GM21367 (cell line): ENCODE measurements at regions not wholly inside any gene's neighbourhood (a gene's known extent, or its start where the extent isn't known, plus 50 kb on each side); places are given as distances from the start of the nearest gene placed in this dataset.
A peak's percentile ranks its signal among the peaks of the same experiment; 100 is the strongest.

ENCODE experiments used
- ATAC-seq: cut with Tn5 transposase; IDR thresholded peaks from one replicate; pipeline ENCODE4 v1.9.1; 2021; ENCODE audit not compliant: unreplicated experiment

DNA sequence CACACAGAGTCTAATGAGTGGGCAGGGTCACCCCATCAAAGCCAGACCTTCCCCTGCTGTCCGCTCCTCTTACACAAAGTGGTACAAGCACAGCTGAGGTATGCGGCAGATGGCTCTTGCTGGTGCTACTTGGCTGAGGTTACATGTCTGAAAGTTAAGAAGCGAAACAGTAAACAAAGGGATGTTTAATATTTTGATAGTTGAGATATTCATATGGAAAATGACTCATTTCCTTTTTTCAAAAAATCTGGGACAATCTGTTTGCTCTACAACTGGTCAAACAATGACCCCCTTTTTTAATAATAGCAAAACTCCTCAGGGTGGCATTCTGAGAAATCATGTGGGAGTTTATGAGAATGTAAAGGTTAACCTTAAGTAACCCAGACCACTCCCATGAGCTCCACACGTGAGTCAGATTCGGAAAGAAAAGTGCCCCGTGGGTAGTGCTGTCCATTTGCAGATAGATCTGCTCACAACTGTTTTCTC lies 245.3 kb downstream of the TBXT start:
- no peak for ATAC-seq

DNA sequence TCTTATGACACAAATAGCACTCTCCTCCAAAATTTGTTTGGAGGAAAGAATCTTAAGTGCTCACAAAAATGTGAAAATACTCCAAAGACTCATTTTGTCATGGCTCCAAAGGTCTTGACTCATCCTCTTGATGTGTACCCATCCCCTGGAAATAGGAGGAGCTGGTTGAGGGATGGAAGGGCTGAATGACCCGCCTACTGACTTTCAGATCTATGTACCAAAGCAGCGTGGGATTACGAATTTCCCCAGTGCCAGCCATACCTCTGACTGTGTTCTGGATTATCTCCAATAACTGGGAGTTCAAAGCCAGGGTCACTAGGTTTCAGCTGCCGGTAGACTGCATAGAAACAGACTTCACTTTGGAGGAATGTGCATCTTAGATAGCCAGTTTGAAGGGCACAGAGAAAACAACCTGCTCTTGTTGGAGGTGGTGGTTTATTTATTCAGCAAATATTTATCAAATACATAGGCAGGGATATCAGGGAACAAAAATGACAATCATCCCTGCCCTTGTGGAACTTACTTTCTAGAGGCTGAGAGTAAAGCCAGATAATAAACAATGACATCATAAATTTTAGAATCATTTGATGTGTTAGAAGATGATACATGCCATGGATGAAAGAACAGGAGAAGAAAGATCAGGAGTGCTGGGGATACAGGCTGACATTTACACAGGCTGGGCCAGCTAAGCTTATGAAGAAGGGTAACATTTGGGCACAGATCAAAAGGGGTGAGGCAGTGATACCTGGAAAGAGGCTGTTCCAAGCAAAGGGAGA lies 246.6 kb downstream of the TBXT start:
- ATAC-seq: no peak

DNA sequence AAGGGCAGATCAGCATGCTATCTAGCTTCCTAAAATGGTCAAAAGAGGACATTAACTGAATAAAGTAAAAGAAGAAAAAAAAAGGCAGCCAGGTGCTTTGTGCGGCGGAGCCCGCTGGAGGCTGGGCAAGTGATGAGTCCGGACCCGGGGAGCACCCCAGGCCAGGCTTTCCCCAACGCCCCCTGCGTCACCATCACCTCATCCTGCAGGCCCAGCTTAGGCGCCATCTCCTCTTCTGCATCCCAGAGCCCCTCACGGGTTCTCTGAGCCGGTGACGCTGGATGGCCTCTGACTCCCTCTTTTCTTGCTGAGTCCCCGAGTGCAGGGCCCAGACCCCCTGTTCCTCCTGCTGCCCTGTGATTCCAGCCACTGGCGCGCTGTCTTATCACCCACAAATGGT lies 250.1 kb downstream of the TBXT start:
- ATAC-seq: no peak

DNA sequence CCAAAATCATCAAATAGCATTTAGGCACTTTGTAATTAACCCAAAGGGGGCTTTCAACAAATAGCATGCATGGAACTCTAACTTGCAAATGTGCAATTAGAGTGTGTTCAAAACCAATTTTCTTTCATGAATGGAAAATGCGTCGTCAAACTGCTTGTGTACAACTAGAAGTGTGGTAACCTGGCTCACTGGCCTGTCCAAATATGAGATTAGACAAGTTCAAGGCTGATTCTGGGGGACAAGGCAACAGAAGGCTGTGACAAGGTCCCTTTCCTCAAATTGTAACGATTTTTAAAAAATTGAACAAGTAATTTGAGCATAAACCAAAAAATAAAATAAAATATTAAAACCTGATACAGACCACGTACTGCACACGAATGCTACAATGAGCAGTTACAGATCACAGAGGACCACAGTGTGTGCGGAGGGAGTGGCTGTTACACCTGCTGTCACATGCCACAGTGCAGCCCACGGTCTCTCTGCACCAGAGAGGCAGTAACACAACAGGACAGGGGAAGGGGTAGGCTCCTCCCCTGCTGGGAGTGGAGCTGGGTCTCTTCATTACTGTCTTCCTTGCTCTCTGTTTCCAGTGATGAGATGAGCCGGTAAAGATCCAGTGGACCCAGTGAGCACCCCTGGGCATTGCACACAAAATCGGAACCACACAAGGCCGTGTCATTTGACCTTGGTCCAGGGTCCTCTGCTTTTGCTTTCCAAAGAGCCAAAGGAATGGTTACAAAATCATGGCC lies 252.2 kb upstream of the PDE10A start:
- no peak for ATAC-seq

DNA sequence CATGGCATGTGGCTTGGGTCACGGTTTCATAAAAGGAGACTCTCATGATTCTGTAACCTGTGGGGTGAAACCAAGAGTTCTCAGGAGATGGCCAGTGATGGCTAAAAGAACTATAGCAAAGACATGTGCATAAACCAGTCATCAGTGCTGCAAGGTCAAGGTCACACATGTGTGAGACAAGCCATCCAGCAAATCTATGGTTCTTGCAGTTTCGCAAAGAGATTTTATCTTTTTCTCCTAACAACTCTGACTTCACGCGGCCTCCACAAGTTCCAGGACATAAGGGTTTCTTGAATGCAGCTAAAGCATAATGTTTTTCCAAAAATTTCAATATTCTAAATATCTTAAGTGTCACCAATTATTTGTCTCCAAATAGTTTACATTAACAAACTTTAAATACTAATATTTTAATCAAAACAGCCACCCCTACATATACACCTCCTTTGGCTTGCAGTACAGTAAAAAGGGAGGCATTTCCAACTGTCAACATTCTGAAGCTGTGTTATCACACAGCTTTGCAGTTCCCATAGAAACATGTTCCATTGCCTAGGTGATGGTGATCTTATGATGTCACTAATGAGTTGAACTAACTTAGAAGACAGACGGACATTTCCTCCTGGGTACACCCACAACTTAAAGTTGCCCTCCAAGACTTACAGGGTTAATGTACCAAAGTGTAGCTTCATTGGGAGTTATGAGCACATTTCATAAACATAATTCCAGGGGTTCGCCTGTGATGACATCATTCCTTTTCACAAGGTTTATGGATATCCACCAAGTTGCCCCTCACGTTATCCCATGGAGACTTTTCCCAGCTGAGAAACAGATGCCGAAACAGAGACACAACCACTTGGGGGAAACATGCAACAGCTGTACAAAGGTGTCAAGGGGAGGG lies 250.9 kb upstream of the PDE10A start:
- no peak for ATAC-seq

DNA sequence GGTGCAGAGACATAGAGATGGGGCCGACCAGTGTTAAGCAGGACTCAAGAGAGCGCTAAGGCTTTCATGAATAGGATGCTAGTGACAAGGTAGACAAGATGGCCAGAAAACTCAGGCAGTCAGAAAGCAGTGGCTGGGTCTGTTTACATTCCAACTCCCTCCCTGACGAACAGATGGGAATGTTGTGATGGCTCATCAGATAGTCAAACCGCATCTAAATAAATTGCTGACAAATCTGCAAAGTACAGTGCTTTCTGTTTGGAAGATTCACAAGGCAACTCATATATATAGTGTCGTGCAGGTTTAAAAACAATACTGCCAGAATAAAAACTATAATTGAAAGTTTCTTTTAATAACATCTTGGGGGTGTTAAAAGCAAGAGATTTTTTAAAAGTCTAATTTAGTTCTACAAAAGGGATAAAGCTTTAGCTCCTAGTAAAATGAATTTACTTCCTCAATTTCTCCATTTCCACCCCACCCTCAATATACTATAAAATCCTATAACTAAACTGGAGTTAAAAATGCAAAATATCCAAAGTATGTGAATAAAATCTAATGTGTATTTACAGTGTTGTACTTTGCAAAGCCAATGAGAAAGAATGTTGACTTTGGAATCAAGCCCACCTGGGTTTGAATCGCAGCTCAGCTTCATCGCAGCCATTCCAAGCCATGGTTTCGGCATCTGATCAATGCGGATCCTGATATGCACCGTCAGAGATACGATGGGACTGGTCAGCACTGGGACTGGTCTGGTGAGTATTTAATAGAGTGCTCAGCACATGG lies 247.3 kb upstream of the PDE10A start:
- ATAC-seq: no peak

DNA sequence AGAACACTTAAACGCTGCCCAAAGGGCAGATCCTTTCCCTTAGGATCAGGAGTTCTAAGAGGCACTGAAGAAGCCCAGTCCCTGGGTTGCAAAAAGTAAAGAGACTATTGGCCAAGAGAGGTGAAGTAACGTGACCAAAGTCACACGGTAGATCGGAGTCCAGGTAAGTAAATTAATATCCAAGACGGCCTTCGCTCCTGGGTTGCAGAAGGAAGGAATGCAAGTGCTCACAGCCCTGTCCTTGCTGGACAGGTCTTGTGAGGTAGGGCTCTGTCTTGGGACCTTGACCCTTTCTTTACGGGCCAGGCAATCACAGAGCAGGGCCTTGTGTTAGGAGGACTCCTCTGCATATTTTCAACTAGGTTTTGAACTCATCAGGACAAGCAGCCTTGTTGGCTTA lies 243.7 kb upstream of the PDE10A start:
- ATAC-seq: no peak

DNA sequence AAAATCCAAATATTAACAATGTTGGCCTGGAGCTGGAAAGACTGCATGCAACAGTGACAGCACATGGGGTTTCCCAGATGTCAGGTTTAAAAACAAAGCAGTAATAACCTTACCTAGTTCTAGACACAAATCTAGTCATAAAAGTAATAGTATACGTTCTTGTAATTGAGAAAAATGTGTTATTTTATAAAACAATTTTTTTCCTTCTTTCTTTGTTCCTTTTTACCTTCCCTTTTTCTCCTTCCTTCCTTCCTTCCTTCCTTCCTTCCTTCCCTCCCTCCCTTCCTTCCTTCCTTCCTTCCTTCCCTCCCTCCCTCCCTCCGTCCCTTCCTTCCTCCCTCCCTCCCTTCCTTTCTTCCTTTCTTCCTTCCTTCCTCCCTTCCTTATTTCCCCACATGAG lies 242.7 kb upstream of the PDE10A start:
- ATAC-seq: no peak

DNA sequence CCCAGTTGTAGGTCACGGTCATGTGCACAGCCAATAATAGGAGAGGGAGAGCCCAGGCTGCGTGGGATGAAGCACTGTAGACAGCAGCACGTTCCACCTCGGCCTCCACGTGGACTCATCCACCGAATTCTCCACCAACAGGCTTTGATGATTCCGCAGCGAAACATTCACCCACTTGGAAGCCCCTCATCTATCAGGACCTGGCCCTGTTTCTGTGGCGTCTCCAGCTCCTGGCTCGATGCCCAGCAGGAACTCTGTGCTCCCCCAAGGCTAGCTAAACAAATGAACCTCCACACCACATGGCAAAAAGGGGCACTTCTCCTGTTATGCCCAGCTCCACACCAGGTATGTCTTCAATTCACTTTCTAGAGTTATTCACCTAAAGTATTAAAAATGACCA lies 237.9 kb upstream of the PDE10A start:
- no peak for ATAC-seq

DNA sequence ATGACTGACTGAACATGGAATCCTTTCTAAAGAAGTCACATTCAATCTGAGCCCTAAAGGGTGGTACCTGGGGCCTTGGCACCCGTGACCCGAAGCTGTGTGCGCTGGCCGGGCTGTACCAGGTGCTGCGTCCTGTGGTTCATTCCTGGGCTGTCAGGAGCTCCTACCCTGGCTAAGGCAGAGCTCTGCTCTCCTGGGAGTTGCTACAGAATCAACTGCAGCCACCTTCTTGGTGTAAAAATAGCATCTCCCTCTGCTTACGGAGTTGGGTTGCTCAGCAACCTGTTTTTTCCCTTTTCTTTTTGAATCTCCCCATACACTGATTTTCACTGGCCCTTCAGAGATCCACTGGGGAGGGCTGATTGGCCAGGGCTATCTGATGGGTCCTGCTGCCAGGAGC lies 236.6 kb upstream of the PDE10A start:
- ATAC-seq: no peak

DNA sequence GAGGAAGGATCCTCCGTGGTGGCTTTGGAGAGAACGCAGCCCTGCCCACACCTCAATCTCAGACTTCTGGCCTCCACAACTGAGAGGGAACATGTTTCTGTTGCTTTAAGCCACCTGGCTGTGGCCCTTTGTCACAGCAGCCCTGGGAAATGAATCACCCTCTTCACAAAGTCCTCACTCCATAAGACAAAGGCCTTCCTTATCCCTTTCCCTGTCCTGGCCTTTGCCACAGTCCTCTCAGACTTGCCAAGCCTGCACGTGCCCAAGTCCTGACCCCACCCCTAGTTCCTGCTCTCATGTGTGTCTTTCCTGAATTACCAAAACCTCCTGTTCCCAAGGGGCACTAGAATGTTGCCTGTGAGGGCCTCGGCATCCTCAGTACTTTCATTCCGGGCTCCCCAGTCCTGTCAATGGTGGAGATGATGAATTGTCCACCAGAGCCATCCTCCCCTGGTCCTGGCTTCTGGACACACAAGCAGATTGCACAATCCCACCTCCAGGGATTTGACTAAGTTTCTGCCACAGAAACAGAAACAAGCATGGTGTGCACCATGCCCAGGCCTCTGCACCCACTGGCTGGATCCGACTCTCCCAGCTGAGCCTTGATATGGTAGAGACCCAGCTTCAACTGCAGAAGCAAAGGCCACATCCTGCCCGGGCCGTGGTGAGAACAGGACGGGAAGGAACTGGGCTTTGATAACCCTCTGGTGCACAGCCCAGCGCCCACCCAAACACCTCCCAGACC lies 232.6 kb upstream of the PDE10A start:
- ATAC-seq: no peak

DNA sequence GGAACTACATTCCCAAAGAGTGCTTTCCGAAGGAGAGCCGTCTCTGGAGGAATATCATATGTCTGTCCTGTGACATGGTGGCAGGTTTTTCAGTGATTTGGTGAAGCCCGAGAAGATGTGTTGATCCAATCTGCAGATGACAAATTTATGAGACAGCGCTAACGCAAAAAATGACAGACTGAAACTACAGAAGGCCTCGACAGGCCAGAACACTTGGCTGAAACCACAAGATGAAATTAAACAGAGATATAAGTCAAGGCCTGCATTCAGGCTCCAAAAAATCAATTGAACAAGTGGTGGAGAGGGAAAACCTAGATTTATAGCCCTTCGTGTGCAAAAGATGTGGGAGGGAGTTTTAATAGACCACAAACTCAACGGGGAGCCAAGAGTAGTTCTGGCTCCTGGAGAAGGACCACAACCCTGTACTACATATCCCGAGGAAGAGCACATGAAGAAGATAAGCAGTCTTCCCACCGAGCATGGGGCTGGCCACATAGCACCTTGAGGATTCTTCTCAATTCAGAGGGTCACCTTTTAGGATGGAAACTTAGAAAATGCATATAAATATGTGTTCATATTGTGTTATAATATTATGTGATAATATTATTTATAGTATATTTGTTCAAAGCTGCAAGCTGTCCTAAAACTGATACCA lies 231.3 kb upstream of the PDE10A start:
- no peak for ATAC-seq

DNA sequence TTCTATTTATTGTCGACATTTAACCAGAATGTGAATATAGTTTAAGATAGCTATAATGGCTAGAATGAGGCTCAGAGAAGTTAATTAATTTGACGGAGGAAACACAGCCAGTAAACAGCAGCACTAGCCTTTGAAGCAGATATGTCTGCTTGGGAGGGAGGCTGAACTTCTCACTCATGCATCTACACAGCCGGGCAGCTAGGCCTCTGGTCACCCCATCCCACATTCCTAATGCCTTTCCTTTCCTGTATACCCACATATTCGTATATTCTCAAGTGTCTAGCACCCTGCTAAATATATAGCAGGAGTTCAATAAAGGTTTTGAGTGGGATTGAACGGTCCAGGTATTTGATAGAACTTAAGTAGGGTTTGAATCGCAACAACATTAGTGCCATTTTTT lies 230.4 kb upstream of the PDE10A start:
- no peak for ATAC-seq

DNA sequence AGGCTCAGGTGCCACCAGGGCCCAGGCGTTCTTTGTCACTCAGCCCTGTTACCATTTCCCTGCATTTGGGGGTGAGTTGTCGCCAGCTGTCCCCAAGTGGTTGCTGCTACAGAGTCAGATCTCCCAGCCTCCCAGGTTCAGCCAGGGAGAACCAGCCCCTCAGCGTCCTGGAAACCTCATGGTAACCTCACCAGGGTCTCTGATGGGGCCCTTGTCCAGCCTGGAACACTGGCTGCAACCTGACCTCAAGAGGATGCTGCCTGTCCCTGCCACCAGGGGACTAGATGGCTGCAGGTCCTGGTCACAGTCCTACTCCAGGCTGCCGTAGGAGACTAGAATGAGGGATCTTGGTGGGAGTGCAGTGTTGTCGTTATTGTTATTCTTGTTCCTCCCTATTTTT lies 228.3 kb upstream of the PDE10A start:
- ATAC-seq: no peak

DNA sequence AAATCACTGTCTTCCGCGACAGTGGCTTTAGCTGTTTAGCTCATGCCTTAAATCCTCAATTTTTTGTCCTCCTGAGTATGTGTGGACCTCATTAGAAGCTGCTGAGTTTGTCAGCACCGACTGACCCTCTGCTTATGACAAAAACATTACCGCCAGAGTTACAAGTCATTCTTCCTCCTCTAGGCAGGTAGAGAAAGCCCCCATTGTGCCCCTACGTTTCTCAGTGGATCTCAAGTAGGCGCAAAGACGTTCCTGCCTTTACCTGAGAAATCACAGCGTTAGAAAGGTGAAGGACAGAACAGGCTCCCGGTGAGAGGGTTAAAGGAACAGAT lies 227.3 kb upstream of the PDE10A start:
- no peak for ATAC-seq

DNA sequence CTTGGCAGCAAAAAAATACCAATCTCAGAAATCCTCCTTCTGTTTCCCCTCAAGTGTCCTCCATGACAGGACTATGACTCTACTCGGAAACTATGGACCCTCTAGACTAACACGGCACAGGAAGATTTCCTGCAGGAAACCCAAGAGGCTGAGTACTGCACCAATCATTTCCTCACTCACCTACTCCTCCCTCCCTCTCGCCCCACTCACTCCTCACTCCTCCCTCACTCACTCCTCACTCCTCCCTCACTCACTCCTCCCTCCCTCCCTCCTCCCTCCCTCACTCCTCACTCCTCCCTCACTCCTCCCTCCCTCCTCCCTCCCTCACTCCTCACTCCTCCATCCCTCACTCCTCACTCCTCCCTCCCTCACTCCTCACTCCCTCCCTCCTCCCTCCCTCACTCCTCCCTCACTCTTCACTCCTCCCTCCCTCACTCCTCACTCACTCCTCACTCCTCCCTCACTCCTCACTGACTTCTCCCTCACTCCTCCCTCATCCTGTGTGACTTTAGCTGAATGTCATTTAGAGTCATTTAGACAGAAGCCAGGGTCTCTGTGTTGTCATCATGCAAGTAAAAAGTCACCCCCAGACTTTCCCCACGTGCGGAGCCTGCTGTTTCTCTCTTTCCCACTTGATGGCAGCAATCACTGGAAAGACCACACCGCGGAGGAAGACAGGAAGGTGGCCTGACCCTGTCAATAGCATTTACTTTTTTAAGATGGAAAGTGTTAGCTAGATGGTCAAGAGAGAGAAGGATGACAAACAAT lies 226.8 kb upstream of the PDE10A start:
- no peak for ATAC-seq

DNA sequence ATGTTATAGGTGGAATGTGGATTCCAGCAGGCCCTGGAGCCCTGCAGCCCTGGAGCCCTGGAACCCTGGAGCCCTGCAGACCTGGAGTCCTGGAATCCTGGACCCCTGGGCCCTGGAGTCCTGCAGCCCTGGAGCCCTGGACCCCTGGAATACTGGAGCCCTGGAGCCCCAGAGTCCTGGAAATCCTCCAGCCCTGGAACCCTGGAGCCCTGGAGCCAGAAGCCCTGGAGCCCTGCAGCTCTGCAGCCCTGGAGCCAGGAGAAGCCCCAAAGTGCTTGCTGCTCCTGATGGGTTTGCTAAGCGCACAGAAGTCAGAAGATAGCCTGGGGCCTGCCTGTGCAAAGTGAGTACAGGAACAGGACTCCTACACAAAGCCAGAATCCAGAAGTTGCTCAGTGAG lies 223.1 kb upstream of the PDE10A start:
- no peak for ATAC-seq

DNA sequence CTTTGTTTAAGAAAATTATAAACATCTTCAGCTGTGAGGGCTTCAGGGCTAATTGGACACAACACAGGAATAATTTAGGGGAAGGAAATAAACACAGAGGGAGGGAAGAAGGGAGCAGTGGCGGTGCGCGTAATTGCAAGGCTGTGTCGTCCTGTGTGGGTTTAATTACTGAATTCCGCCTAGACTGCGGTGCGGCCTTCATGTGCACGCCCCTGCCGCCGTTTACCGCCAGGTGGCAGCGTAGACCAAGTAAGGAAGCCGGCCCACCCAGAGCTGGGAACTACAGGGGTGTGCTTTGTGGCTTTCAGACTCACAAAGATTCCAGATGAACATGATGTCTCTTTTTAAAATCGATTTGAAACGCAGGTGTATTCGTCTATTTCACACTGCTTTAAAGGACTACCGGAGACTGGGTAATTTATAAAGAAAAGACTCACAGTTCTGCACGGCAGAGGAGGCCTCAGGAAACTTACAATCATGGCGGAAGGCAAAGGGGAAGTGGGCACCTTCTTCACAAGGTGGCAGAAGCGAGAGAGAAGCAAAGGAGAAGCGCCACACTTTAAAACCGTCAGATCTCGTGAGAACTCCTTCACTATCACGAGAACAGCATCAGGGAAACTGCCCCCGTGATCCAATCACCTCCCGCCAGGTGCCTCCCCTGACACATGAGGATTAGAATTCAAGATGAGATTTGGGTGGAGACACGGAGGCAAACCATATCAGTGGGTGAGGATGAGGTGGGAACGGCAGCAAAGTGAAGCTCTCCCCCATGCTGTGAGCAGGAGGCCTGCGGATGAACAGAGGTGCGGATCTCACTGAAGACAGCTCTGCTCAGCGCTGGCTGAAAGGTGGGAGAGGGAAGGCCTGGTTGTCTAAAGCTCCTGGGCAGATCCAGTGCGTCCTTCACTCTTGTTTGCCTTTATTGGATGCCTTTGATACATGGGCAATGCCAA lies 222.0 kb upstream of the PDE10A start:
- ATAC-seq: peak; percentile 99
